Gastroesophageal sphincter (tissue), 3 donors: ENCODE measurements at regions not wholly inside any gene's neighbourhood (a gene's known extent, or its start where the extent isn't known, plus 50 kb on each side); places are given as distances from the start of the nearest gene placed in this dataset.

ENCODE experiments used
- CTCF ChIP-seq, 4 experiments: fragments of 200-600 bp in 2 of 4; fragments of 450-650 bp in 2 of 4; sonication (generic) in 1 of 4; IDR thresholded peaks; one replicate each; pipeline ENCODE4 v1.5.1; 2017 to 2019; ENCODE audit warnings: antibody characterized with exemption in 4 of 4, mild to moderate bottlenecking in 2 of 4, moderate library complexity in 2 of 4
- EP300 ChIP-seq: sonication (generic); formaldehyde crosslinking; IDR thresholded peaks from one replicate; pipeline ENCODE4 v1.6.1; 2017; ENCODE audit warnings: antibody characterized with exemption, mild to moderate bottlenecking

- no peak for TF ChIP-seq CTCF (IDR thresholded peaks at IDR 0.05)
- TF ChIP-seq EP300 = no peak
Measured at GRCh38 chr2:16729335-16729734, 63.7 kb upstream of the CYRIA start.
